HG03565 (cell line): ENCODE measurements at regions not wholly inside any gene's neighbourhood (a gene's known extent, or its start where the extent isn't known, plus 50 kb on each side); places are given as distances from the start of the nearest gene placed in this dataset.

Source experiments
- ATAC-seq: cut with Tn5 transposase; IDR thresholded peaks from one replicate; pipeline ENCODE4 v1.9.1; 2021; ENCODE audit warnings: mild to moderate bottlenecking, moderate library complexity; ENCODE audit not compliant: unreplicated experiment

DNA sequence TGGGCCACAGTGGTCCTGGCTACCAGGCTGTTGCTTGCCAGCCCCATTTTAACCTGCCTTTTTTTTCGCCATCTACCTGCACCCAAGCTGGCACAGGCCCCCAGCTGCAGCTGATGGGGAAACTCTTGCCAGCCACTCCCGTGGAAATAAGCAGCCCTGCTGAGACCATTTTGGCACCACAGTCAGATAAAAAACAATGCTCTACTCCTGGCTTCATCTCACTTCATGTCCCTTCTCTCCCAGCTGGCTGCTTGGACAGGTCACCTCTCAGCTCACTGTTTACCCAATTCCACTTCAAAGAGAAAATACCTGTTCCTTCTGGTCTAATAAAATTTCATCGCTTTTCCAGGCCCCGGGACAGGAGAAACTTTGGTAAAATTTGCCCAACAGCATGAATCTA, 322.6 kb upstream of the SLC30A5 start:
- no peak for ATAC-seq

DNA sequence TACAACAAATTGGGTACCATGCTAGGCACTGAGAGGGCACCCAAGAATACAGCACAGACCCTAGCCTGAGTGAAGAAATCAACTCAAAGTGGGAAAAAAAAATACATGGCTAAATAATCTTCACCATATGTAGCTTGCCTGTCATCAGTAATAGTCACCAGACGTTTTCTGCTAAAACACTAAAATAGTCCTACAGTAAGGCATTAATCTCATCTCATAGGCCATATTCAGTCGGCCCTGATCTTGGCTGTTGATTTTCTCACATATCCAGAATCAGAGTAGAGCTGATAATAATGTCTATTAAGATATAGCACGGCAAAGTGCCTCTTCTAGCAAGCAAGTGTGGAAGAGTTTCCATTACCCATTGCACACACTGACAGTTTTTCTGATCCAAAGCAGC, 322.1 kb upstream of the SLC30A5 start:
- ATAC-seq = no peak

DNA sequence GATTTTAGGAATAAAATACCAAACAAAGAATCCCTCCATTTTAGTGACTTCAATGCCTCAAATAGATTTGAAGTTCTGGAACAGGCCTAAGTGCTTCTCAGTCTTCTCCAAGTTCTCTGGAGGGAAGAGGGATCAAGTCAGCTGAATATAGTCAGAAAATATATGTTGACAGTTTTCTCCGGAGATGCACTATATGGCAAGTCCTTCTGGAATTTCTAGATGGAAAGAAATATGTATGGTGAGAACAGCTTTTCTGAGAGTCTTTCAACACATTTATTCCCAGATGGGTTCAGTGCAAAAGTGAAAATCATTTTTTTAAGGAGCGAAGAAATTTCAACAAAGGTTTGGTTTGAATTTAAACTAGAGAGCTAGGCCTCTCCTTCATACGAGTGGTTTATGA, 317.4 kb upstream of the SLC30A5 start:
- ATAC-seq = no peak

DNA sequence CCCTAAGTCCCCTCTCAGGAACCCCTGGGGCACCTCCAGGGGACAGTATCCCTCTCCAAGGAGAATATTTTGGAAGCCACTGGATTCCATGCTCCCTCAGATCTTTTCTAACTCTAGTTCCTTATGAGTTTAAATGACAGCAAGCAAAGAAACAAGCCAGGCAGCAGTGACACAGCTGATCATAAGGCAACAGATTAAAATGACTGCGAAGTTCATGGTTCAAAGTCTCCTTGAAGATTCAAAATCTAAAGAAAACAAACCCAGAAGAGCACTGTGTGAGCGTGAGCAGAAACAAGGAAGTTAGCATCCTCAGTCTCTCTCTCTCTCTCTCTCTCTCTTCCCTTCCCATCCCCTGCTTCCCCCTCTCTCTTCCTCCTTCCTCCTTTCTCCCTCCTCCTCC, 316.7 kb upstream of the SLC30A5 start:
- no peak for ATAC-seq

DNA sequence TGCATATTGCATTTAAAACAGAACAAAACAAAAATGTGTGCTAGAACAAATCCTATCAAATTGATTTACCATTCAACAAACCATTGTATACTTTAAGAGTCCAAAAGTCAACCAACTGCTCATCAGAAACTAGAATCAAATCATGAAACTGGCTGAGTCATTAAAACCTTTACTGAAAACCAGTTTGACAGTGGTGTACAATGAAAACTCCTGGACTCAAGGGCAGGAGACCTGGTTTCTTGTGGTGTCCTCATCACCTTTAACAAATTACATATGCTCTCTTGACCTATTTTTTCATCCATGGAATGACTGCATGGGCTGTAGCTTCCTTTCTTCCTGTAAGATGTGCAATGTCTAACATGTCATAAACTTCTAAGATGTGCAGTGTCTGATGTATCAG, 315.3 kb upstream of the SLC30A5 start:
- ATAC-seq = no peak

DNA sequence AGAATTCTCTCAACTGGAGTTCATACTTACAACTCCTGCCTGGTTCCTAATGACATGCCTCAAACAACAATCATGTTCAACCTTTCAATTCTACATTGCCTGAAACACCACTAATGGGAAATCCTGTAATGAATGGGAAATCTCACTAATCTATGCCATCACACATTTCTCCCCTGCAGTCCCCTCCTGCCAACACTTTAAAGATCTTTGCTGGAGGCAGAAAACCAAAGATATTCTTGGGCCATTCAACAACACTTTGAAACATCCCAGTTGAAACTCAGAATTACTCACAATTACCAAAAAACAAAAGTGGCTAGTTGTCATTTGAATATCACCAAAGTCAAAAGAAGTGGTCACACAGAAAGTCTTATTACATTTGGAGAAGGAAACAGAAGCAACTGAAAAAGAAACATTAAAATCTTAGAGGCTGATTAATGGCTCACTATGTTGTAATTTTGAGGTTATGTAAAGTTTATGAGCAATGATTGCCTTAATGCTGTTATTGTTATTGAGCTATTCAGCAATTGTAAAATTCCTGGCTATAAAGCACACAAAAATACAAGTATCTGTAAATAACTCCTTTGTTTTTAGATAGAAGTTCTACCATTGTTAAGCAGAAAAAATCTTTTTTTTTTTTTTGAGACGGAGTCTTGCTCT, 313.4 kb upstream of the SLC30A5 start:
- no peak for ATAC-seq

DNA sequence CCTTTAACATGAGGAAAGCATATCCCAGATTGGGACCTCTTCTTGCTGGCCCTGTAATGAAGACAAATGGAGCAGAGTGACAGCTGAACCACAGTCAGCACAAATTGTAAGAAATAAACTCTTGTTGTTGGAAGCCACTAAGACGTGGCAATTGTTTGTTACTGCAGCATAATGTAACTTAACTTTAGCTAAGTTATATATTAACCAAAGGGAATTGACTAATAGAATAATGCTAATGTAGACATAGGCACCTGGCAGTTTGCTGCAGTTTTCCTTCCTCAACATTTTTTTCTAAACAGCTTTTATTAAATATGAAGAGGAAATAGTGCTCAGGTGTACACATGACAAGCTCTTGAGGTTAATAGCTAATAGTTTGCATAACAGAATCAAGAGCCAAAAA, 300.7 kb upstream of the SLC30A5 start:
- ATAC-seq = no peak

DNA sequence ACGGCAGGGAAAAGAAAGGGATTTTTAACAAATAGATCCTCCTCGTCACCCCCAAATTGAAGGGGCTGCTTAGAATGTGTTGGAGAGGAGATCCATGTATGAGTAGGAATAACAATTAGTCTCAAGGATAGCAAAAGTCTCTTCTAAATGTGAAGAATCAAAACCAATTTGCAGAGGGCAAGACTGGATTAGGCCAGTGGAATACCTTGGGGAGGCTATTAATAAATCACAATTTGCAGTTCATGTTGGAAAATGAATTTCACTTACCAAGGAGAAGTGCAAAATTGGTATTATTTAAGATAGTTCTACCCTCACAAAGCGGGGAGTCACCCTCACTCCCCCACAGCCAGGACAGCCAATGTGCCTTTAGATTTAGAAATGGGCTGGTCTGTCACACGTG, 299.8 kb upstream of the SLC30A5 start:
- no peak for ATAC-seq

DNA sequence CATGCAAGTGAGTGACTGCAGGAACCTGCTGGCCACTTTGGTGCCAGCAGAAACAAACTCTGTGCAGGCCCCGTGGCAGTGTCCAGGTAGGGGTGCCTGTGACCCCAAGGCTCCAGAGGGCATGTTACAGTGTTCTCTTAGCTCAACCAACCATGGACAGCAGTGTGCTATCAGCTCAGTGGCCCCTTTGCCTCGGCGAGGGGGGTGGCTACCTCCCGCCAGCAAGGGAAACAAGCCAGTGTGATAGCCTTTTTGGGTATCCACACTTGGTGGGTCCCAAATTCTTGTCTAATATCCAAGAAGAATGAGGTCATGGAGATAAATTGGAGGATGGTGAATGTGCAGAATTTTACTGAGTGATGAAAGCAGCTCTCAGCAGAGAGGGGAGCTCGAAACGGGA, 298.6 kb upstream of the SLC30A5 start:
- no peak for ATAC-seq

DNA sequence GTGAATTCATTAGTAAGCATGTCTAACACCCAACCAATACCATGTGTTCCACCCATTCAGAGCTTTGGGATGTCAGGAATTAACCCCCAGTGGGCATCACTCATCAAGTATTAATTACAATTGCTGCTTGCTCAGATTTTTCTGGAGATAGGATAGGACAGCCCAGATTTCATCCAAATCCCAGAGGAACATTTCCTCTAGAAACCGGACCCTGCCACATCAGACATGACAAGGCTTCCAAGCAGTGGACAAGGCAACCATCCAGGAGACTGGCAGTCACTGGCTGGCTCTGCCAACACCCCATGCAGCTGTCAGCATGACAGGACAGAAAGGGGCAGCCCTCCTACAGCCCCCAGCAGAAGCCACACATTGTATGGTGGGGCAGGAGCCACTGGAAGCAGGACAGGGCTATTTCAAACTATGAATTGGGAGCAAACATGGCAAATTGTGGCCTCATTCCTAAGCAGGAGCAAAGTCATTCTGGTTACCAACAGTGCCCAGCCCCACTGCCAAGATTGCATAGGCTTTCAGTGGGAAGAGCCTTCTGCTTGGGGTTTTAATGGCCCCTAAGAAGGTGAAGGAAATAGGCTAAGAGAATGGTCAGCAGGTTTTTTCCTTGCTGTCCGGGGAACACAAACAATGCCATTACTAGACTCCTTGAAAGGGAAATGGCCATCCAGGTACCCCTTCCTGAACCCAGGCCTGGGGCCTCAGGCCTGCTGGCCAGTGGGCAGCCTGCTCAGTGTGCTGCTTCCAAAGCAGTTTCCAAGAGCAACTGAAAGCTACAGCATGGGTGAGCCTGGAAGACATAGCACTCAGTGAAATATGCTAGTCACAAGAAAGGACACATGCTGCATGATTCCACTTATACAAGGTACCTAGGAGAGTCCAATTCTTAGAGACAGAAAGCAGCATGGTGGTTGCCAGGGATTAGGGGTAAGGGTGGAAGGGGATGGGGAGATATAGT, 294.7 kb upstream of the SLC30A5 start:
- ATAC-seq = no peak

DNA sequence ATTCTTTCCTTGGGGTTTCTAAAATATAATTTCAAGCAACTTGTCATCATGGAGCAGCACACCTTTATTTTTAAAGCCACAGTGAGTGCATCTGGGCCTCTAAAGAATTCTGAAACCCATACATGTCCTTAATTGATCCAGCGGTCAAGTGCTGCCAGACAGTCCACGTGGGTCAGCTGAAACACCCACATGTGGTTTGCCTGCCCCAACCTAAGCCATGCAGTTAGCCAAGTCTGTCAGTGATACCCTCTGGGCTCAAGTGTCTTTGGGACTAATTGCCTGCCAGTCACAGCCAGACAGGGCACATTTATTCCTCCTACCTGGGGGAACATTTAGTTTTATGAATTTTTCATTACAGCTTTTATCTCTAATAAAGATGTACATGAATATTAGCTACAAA, 291.4 kb upstream of the SLC30A5 start:
- ATAC-seq = no peak

DNA sequence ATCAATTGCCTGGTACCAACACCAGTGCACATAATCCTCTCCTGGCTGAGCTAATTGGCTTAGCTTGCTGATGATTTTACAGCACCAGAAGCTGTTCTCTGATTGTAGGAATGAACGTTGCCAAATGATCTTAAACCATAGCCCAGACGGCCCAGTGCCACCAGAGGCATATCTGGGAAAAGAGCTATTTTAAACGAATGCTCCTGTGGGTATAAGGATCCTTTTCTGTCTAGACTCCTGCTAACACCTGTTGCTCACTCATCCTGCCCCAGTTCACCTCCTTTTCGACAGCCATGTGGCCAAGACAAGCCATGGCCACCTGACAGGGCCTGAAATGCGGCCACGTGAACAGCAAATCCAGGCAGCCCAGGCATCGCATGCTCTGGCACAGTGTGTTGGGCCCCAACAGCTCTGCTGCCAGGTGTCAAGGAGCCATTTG, 289.9 kb upstream of the SLC30A5 start:
- no peak for ATAC-seq

DNA sequence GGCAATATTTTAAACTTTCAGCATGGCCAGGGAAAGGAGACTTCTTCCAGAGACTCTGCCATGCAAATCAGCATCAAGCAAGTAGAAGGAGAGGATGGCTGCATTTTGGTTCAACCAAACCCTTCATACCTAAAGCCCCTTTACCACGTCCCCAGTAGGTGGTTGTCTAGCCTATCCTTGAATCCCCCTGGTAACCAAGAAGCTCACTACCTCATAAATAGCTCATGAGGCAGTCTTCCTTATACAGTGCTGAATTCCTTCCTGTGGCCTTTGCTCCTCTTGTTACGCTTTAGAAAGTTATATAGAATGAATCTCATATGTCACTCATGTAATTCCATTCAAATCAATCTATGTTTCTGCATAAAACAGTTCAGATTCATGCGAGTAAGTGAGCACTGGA, 289.5 kb upstream of the SLC30A5 start:
- ATAC-seq = no peak

DNA sequence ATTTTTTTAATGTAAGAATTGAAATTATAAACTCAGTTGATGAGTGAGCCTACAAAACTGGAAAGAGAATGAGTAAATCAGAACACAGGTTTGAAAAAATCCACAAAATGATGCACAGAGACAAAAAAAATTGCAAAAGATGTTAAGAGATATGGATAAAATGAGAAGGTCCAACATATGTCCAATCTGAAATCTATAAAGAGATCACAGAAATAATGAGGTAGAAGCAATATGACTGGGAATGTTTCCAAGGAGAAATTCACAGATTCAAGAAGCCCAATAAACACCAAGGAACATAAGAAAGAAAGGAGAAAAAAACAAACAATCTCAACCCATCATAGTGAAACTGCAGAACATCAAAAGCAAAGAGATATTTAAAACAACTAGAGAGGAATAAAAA, 288.4 kb upstream of the SLC30A5 start:
- ATAC-seq = no peak

DNA sequence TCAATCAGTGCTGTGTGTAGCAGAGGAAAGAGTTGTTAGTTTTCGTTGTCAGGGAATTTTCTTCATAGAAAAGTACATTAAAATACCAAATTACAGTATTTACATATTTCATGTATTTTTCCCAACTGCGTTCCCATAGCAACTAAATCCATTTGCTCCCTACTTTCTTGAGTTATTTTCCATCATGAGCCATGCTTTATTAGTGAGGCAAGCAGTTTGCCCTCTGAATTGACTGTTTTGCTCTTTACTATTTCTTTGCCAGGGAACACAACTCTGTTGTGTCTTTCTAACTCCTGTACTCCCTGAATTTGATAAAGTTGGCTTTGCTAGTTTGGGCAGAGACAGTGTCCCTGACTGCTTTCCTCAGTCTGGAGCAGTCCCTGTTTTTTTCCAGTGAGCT, 276.2 kb upstream of the SLC30A5 start:
- no peak for ATAC-seq

DNA sequence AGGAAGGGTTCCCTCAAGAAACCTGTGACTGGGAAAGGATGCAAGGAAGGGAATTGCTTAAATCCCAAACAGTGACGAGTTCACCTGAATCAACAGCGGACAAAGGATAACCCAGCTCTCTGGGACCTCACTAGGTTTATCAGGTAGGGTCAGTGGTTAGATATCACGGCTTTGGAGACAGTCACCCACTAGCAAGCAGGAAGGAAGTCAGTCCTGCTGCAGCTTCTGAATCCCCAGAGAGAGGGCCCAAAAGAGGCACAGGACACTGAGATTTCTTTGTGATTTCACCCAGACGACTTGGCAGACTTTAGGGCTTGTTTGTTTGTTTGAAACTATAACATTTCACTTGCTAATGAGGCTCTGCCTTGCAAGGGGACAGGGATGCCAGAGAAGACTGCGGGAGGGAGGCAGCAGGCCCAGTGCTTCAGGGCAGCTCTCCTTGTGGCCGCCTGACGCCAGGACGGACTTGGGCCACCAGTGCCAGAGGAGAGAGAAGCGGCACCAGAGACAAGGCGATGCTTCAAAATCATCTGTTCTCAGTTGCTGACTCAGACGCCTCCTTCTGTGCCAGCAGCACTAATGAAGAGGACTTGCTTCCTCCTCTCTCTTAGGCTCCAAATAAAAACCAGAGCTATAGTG, 275.6 kb upstream of the SLC30A5 start:
- ATAC-seq = no peak

DNA sequence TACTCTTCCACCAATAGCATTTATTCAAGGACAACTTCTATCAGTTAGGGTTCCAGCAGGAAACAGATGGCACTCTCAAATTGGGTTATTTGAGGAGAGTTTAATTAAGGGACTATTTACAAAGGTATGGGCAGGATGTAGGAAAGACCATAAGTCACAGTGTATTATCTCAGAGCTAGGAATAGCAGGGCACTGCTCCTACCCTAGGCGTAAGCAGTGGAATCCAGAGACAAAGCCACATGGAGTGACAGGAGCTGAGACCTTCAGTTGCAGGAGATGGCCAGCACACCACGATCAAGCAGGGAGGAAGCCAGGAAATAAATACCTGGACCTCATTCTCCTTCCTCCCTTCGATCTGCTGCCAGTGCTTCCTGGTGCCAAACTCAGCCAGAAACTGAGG, 274.9 kb upstream of the SLC30A5 start:
- ATAC-seq = no peak

DNA sequence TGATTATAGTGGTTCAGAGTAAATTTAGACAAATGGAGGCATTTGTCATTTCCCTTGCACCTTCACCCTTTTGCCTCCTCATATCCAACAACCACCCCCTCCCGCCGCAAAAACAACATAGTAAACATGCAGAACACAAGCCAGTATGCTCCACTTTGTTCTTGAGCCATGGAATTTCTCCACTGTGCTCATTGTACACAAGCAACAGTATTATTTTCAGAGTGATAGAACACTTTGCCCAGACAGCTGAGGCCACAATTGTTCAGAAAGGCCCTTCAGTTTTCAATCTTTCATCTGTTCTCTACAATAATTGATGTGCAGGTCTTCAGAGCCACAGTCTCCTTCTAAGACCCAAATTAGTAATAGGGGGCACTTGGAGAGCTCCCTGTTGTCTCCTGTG, 272.8 kb upstream of the SLC30A5 start:
- ATAC-seq = no peak

DNA sequence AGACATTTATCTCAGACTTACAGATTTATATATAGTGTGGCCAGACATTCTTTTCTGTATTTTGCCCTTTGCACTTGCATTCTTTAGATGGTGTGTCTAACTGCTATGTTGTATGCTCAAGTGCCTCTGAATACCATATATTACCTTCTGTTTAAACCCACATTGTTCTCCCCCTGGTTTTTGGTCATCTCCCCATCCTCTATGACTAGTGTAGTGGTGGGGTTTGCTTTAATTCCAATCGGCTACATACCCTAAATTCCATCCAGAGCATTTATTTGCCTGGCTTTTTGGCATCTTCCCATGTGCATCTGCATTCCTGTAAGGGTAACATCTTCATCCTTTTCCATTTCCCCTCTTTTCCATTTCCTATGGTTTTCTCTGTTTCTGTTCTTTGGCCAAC, 271.0 kb upstream of the SLC30A5 start:
- ATAC-seq = no peak

DNA sequence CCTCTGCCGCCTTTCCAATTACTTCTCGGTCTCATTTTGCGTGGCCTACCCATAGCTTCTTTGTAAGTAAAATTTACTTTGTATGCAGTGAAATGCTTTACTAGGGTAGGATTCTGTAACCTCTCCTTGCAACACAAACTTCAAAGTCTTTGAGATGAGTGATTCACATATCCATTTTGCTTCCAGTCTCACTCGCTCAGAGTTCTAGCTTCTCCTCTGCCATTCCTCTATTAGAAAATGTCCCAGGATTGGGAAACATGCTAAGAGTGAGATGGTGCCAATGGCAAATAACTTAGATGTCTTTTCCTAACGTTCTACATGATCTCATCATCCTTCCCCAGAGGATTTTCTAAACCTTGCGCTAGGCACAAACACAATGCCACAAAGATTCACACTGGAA, 270.5 kb upstream of the SLC30A5 start:
- no peak for ATAC-seq

DNA sequence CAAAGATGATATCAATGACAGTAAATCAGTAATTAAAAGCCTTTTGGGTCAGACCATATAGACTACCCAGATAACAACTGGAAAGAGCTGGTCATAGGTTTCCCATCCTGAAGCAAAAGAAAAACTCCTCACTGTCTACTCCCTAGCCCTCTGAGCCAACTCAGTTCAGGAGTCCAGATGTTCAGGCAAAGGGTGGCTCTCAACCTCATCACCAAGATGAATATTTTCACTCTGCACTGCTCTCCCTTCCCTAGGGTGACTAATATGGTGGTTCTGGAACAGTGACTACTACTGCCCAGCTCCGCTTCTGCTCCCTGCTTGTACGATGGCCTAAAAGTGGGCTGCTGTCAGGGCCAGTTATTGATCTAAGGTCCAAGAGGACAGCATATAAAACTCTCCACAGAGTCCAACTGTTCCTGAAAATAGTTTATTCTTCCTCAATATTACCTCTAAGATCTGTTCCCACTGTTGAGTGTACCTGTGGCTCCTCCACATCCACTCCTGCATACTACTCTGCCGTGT, 263.4 kb upstream of the SLC30A5 start:
- ATAC-seq = no peak
